ENCODE measurements at regions not wholly inside any gene's neighbourhood (a gene's known extent, or its start where the extent isn't known, plus 50 kb on each side); places are given as distances from the start of the nearest gene placed in this dataset.
"Not testable (repeated sequence)": the region's sequence is repeated elsewhere in the genome, so short reads cannot be mapped to it uniquely, and the experiment has no call there.

DNA sequence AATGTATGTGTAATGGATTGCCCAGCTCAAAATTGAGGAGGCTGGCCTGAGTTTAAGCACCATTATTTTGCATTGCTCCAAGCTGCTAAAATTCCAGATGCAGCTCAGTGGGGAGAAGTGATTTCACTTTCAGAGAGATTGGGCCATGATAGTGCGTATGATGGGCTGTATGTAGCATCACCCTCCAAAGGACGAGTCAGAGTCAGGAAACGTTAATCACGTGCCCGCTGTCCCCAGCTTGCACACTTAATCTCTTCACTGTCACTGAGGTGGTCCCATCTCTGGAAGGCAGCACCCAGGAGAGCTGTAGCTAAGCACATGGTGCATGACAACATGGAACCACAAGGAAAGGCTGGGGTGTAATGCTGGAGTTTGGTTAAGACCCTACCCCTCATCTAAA lies 337.4 kb downstream of the ANAPC1 start:
- FAIRE-seq, result not testable (repeated sequence)

DNA sequence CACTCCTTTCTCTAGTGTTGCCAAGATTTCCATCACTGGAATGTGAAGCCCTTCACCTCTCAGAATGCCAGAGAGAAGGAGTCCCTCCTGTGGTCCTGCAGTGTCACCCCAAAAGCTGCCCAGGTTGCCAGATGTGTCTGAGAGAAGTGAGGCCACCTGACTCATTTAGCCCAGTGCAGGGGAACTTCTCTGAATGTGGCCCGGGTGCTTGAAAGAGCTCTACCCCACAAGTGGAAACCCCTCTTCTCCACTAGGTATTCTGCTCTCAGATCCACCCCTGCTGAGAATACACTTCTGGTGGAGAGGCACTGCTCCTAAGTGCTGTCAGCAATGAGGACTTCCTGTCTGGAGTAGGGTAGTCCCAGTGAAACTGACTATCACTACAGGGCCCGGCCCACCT lies 334.8 kb downstream of the ANAPC1 start:
- not testable (repeated sequence) for FAIRE-seq

DNA sequence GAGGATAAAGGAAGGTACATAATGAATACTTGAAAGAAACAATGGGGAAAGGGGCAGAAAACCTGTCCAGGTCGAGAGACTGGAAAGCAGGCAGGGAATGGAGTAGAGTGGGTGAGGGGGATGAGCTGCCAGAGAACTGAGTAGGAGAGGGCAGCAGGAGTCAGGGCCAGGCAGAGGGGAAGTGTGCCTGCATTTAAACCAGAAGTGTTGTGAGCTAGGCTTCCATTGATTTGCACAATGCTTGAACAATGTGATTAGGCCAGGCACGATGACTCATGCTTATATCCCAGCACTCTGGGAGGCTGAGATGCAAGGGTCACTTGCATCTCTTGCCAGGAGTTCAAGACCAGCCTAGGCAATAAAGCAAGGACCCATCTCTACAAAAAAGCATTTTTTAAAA lies 332.6 kb downstream of the ANAPC1 start:
- not testable (repeated sequence) for FAIRE-seq

DNA sequence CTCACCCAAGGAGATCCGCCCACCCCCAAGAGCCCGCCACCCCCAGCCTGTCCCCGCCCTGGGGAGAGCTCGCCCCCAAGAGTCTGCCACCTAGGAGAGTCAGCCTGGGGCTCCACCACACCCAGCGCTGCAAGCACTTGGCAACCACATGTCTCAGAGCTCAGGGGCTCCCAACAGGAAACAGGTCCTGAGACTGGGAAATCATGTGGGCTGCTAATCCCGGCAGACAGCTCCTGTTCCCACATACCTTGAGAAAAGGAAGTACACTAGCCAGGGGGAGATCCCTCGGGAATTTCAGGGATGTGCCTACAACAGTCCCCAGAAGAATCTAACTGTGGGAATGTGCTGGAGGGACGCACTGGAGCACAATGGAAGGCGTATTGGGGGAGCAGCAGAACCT lies 331.4 kb downstream of the ANAPC1 start:
- FAIRE-seq, result not testable (repeated sequence)

DNA sequence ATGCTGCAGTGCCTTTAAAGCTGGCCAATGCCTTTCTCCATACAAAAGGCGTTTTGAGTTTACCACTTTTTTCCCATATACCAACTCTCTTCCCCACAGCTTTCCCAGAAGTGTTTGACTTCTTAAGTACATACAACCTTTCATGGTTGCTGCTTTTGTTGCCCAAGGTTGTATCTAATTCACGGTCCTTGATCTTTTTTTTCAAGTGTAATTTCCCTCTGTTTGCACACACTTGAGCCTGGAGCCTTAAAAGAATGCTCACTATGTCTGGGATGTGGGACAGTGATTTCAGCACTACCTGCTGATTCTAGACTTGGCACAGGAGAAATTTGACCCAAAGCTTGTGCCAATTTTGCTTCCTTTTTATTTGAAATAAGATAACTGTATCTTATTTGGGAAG lies 324.7 kb downstream of the ANAPC1 start:
- FAIRE-seq, result not testable (repeated sequence)

DNA sequence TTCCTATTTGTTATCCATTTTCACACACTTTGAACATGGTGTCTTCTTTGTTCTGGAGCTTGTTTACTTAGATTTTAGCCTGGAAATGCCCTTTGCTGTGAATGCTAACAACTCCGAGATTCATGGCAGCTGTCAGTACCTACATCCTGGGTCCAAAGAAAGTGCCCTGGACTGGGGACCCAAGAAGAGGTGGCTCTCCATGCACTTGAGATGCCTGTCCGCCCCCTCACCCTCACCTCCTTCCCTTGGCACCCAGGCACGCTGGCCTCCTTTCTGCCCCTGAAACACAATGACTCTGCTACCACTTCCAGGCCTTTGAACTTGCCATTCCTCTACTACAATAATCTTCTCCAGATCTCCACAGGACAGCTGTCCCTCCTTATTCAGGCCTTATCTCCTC lies 324.2 kb downstream of the ANAPC1 start:
- not testable (repeated sequence) for FAIRE-seq

DNA sequence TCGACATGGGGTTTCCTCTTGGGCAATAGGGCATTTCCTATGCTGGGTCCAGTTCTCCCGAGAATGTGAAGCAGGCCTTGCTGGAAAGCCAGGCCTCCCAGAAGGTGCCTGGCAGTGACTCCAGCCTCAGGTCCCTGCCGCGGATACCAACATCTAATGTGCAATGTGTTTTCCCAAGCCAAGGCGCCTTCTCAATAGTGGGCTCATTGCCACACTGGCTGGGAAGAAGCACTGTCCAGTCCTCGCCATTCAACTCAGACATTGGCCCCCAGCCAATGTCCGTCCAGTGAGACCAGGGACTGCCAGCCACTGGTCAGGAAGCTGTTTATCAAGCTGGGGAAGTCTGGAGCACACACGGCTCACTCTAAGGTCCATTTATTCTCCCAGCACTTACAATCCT lies 317.9 kb downstream of the ANAPC1 start:
- FAIRE-seq, result not testable (repeated sequence)

DNA sequence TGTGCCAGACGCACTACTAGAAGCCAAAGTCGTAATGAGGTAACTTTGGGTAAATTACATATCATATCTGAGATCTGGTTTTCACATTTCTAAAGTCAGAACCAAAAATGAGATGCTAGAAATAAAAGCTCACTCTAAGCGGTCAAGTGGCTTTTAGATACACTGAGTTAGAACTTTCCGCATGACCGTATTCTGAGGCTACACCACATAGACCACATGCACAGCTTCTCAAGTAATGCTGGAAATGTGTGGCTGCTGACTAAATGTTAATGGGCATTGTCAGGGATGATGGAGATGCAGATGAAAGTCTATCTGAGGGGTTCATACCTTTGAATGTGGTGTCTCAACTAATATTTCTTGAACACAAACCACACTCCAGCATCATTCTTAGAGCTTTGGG lies 316.8 kb downstream of the ANAPC1 start:
- FAIRE-seq, result not testable (repeated sequence)

DNA sequence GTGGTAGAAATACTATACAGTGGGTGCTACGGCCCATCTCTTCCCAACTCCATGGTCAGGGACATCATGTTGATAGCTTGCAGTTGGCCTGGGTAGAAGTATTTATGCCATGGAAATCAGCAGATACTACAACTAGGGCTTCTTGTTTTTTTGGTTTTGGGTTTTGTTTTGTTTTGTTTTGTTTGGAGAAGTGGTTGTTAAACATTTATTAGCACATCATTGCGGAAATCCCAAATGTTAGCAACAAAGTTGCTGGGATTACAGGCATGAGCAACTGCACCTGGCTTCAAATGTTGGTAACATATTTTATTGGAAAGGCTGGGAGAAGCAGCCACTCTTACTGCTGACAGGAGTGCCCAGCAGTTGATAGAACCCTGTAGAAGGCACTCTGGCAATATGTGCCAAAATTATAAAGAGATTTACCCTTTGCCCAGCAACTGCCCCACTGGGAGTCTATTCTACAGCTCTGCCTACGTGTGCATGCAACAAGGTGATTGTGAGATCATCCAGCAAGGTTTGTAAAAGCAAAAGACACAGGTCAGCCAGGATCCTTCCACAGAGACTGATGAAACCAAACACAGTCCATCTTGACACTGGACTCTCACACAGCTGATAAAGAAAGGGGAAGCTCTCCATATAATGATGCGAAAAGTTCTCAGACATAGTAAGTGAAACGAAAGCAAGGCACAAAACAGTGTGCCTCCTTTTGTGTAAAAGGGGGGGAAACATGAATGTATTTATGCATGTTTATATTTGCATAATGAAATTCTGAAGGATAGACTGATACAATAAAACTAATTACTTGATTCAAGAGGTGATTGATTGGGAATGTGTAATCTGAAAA lies 314.4 kb downstream of the ANAPC1 start:
- FAIRE-seq, result not testable (repeated sequence)

DNA sequence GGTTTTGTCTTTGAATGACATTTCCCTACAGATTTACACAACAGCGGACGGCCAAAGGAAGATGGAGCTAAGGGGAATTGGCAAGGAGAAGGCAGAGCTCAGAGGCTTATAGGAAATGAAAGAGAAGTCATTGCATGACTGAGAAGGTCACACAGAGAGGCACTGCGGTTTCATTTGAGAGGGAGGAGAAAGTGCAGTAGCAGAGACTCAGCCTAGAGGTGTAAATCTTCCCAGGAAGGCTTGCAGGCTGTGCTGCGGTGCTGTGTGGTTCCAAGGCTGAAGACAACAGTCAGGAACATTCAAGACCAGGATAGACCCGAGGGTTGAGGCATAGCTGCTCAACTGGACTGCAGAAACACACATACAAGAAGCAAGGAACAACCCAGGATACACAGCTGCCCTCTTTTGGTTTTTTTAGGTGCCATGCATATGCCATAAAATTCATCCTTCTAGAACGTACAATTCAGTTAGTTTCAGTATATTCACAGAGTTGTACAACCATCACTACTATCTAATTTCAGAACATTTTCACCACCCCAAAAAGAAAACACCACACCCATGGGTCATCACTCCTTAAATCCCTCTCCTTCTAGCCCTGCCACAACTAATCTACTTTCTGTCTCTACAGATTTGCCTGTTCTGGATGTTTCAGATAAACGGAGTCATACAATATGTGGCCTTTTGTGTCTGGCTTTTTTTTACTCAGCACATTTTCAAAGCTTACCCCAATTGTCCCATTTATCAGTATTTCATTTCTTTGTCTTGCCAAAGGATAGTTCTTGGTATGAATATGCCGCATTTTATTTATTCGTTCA lies 313.5 kb downstream of the ANAPC1 start:
- FAIRE-seq, result not testable (repeated sequence)

DNA sequence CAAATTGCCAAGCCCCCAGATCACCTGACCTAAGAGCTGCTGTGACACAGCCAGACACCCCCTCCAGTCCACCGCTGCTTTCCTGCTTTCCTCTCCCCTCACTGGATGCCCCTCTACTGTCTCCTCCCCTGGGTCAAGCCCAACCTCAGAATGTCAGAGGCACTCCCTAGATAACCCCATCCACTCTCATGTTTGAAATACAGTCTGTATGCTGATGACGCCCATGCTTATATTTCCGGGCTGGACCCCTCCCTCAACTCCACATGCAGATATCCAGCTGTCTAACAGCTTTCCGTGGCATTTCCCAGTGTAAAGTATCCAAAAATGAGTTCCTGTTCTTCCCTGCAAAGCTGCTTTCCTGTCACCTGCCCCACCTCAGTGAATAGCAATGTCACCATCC lies 309.2 kb downstream of the ANAPC1 start:
- FAIRE-seq, result not testable (repeated sequence)

DNA sequence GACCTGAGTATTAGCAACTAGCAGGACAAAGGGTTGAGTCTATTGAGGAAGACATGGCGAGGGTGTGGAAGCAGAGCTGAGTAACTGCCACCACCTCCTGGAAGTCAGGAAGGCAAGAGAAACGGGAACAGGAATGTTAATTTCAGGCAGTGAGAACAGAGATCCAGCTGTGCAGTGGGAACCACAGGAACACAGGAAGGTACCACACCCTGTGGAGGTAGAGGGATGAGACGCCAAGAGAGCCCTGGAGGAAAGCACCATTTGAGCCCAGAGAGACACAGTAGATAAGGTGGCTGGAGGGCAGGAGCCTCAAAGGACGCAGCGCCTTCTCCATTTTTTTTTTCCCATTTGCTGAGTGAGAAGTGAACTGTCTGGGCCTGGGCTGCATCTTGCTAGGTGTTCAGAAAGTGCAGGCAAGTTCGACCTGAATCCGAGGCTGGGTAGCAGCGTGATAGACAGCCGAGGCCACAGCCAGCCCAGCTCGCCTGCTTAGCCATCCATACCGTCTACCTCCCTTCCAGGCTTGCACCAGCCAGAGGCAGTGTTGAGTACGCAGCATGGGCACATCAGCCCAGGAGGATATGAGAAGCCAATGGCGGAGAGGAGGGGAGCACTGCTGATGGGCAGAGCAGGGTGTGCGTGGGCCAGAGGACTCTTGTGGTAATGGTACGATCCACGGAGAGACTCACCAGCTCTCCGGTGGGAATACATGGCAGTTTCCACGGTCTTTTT lies 306.7 kb downstream of the ANAPC1 start:
- FAIRE-seq, result not testable (repeated sequence)

DNA sequence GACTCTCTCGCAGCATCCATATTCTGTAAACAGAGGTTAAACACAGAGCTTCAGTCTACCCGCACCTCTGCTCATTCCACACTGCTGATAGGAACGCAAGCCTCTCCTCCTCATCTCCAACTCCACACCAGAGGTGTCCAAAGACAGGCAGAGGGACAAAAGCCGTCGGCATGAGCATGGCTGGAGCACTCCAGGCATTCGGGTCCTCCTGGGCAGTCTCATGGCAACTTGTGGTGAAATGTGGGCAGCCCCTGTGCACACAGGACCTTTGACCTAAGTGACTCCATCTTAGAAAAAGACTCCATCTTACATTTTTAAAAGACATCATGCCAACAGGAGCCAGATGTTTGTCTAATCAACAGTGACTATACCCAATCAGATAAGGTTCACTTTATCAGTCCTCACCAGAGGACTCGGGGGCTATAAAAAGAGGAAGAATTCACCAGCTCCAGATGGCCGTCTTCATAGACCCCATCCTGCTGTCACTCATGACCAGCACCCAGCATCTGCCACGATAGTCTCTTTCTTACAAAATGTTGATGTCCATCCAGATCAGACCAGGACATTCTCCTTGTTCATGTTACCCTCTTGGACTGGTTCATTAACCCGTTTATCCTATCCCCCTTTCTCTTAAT lies 304.4 kb downstream of the ANAPC1 start:
- FAIRE-seq, result not testable (repeated sequence)

DNA sequence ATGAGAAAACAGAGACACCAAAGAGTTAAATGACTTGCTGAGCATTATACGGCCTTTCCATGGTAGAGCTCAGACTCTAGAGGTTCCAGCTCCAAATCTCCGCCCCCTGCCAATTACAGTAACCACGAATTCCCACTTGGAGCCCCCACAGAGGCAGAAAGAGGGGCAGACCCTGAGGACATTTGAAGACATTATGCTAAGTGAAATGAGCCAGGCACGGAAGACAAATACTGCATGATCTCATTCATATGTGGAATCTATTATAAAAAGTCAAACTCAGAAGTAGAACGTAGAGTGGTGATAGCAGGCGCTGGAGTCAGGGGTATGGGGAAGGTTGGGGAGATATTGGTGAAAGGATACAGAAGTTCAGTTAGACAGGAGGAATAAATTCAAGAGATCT lies 303.4 kb downstream of the ANAPC1 start:
- not testable (repeated sequence) for FAIRE-seq

DNA sequence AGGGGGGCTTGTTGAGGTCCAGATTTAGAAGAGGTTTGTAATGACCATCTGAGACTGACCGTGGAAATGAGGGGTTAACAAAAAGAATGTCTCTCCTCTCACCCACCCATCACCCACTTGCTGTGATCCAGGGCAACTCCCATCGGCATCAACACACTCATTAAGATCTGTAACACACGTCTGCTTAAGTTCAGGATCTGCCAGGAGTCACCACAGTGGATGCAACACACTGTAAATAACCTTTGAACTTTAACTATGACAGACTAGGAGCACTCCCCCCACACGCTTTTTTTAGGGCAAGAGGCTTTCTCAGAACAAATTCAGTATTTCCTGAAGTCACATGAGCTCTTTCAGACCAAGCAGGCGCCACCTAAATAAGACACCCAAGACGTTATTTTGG lies 301.9 kb downstream of the ANAPC1 start:
- FAIRE-seq, result not testable (repeated sequence)

DNA sequence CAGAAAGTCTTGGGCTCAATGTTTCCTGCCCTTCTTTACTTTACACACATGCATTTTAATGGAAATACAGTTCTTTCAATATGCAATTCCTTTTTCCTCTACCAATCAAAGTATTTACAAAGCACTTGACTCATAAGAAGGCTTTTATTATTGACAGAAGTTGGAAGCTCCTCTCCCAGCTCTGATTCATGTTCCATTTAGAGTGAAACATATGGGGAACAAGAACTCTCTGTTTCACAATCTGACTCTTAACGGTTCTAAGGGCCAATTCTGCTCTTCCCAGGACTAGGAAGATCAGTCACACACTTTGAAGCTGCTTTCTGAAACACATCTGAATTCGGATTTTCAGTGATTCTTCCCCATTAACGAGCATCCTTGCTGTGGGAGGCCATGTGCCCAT lies 300.5 kb downstream of the ANAPC1 start:
- FAIRE-seq, result not testable (repeated sequence)

DNA sequence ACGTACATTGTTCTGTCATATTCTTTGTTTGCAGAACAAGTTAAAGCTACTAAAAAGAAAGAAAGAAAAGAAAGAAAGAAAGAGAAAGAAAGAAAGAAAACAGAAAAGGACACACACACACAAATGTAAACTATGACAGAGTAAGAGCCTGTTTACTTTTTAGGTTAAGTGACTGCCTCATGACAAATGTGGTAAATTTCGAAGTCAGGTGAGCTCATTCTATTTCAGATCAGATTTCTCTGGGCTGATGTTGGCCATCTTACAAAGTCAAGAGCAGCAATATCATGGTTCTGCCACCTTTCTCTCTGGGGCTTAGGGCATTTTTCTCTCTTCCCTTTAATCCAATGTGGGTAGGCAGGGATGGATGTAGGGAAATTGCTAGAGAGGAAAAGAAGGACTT lies 299.5 kb downstream of the ANAPC1 start:
- FAIRE-seq, result not testable (repeated sequence)

DNA sequence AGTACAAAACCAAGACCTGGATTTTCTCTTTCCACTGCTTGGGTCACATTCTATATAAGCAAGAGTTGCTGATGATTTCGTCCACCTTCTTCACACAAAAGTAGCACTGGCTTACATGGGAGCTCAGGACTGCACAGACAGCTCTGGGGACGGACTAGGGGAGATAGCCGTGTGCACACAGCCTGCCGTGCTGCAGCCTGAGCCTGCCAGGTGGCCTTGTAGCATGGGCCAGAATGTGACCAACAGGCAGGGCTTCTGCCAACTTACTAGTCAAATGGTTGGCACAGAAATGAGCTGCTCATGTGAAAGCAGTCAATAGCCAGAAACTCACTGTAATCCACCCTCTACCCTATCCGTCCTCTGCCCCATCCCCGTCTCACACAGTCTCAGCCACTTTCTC lies 299.0 kb downstream of the ANAPC1 start:
- FAIRE-seq, result not testable (repeated sequence)

DNA sequence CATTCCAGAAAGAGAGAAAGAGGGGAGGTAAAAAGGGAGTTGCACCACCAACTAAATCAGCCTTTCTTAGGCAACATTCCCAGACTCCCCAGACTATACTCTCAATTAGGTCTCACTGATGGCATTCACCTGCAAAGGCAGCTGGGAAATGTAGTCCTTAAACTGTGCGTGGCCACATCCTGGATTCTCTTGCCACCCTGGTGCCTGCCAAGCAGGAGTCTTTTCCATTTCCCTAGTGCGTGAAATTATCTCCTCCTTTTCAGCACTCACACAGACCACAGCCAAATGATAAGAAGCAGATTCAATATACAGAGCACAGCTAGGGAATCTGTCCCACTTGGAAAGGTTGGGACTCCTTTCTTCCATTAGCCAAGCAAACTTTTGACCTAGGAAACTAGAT lies 298.0 kb downstream of the ANAPC1 start:
- not testable (repeated sequence) for FAIRE-seq

DNA sequence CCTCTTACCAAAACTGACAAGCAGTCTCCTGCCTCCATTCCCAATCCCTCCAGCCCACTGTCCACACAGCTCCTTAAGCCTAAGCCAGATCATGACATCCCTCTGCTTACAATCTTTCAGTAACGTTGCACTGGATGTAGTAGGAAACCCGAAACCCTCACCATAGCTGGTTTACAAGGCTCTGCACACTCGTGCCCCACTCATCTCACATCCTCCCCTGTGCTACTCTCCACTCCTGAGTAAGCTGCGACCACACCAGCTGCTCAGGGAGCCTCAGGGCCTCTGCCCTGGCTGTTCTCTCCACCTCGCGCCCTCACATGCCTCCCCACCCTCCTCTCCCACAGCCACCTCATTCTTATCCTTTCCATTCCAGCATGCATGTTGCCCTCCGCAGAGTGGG lies 288.9 kb downstream of the ANAPC1 start:
- FAIRE-seq, result not testable (repeated sequence)

DNA sequence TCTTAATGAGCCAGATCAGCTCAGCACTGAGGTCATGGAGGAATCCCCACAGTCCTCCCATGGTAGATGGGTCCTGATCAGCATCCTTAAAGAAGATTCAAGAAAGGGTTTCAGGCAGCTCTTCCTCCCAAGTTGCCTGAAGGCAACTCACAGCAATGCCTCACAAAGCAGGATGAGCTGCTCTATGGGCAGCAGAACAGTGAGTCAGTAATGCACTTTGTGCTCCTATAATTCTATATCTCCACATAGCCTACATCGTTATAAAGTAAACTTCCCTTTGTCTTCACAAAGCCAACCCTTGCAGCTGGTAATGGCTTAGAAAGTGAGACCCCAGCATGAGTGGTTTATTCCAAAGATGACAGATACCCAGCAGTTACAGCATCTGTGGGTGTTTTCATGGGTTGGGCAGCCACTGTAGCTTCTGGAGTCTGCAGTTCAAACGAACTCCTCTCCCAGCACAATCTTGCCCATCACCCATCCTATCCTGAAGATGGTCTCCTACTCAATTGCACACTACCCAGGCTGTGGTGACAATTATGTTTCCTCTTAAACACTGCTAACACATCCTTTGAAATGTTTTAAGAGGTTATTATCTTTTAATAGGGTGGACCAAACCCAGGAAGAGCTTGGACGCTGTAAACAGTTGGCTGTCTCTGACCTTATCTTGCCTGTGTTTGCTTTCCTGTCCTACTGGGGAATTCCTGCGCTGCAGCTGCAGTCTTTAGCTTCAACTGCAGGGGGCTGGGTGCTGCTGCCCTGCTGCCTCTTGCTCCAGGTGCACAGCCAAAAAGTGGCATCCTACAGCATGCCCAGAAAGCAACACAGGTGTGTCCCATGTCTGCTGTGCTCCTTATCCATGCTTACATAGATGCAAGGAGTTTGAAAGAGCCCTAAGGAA lies 286.9 kb downstream of the ANAPC1 start:
- FAIRE-seq, result not testable (repeated sequence)

DNA sequence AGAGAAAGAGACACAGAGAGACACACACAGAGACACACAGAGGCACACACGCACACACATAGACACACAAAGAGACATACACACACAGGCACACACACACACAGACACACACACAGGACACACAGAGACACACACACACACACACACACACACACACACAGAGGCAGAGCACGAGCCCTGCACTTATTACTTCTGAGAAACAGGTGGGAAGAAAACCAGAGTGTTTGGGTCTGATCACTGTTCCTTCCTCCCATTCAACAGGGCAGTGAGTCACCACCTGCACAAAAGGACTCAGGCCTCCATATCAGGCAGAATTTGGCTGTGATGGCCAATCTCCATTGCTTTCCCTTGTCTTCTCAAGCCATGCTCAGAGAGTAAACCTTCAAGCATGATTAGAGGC lies 285.0 kb downstream of the ANAPC1 start:
- FAIRE-seq, result not testable (repeated sequence)
